Forelimb muscle (tissue), 1 donor: ENCODE measurements at regions not wholly inside any gene's neighbourhood (a gene's known extent, or its start where the extent isn't known, plus 50 kb on each side); places are given as distances from the start of the nearest gene placed in this dataset.
"Not testable (repeated sequence)": the region's sequence is repeated elsewhere in the genome, so short reads cannot be mapped to it uniquely, and the experiment has no call there.

Experiments
- DNase-seq: peaks from one replicate; pipeline ENCODE4 v3.0.0-alpha.2; 2013; ENCODE audit warnings: low read depth

DNA sequence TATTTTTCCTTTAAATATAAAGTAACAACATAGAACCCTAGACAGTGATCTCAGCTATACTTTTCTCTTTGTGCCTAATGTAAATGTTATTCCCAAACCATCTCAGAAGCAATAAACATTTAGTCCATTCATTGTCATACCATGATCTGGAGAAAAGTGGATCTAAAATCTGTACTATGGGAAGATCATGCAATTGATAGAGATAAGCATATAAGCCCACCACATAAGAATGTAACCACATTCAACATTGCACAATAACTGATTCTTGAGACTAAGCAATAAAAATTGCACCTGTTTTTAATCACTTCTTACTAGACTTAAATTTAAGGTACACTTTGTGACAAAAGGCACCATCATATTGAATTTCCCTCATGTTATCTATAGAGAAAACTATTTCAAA lies 1403.0 kb upstream of the C9orf72 start:
- no peak for DNase-seq

DNA sequence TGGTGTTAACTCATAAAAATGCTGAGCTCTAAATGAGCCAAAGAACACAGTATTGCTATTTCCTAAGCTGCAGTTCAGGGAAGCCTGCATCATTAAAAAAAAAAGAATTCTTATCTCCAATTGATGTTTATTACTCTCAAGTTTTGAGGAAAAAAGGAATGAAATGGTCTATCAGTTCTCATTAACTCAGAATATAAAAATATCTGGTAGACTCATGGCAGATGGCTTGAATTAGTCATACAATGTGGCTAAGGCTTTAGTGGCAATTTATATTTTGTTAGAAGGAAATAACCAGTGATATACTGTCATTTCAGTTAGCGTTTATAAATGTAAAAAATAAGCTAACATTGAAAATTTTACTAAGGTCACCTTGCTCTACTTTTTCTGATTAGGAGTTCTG lies 1403.4 kb upstream of the C9orf72 start:
- DNase-seq, result no peak

DNA sequence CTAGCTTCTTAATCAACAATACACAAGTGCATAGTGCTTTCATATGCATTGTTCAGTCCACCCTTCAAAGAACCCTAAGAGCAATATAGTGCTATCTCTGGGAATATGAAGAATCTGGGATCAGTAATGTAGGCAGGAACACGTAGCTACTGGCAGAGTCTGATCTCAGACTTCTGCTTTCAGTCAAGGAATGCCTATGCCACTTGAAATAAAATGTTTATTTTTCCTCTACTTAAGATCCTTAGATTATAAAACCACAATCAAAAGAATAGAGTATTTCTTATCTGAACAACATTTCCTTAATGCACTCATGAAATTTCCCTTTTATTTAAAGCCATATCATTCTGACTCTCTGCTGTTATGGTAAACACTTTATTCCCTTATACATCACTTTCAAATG lies 1407.8 kb upstream of the C9orf72 start:
- no peak for DNase-seq

DNA sequence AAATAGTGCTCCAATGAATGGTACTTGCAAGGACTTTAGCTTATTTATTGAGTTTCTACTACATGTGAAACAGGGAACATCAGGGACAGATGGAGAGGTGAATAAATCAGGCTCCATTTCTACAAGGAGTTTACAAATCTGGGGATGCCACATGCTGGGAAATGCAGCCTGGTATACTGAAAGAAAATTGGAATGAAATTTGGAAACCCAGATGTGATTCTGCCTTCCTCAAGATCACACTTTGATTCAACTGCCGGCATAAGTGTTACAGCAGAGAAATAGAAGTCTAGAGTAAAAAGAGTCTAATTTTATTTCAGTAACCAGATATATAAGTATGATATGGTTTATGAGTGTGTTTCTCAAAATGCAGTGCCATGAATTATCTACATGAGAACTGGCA lies 1408.4 kb upstream of the C9orf72 start:
- DNase-seq, result no peak

DNA sequence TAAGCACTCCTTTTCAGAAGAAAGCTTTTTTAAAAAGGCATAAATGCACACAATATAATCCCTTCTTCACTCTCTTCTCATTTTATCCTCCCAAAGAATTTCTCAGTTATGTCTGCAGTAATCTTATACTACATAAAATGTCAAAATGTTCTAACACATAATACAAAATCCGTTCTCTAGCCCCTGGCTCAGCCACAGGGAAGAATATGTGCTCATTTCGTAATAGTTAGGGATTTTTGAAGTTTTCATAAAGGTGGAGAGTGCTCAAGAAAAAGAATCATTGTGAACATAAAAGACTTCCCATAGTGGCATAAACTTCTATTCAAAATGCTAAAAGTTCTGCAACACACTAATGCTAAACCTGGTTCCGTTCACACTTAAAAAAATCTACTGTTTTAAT lies 1410.7 kb upstream of the C9orf72 start:
- DNase-seq, result no peak

DNA sequence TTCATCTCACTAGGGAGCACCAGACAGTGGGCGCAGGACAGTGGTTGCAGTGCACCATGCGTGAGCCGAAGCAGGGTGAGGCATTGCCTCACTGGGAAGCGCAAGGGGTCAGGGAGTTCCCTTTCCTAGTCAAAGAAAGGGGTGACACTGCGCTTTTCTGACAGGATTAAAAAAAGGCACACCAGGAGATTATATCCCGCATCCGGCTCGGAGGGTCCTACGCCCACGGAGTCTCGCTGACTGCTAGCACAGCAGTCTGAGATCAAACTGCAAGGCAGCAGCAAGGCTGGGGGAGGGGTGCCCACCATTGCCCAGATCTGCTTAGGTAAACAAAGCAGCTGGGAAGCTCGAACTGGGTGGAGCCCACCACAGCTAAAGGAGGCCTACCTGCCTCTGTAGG lies 1416.7 kb upstream of the C9orf72 start:
- not testable (repeated sequence) for DNase-seq

DNA sequence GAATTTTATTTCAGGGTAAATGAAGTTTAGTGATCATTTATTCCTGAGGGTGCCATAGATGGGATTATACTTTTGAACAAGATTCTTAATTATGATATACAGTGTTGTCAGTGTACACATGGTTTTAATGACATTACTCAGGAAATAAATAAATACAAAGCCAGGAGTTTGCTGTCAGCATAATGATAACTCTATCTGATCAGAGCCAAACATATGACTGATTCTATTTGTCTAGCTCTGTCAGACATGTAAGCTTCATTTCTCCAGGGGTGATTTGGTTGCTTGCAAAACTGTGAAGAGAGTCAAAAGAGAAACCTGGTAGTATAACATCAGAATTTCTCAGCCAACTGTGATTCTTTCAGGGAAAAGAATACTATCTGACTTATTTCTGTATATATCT lies 1425.8 kb upstream of the C9orf72 start:
- no peak for DNase-seq

DNA sequence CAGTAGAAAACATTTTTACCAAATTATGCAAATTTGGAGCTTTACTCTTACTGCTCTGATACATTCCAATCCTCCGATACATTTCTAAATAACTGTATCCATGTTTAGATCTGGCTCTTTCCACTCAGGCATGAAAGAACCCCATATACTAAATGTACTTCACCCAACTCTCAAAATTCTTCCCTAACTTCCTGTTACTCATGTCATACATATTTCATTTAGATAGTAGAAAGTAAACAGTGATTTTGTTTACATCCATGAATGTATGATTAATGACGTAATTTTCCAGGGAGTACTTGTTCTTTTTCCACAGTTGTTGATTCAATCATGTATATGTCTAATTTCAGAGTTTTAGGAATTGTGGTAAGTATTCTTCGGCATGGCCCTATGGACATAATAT lies 1426.5 kb upstream of the C9orf72 start:
- no peak for DNase-seq

DNA sequence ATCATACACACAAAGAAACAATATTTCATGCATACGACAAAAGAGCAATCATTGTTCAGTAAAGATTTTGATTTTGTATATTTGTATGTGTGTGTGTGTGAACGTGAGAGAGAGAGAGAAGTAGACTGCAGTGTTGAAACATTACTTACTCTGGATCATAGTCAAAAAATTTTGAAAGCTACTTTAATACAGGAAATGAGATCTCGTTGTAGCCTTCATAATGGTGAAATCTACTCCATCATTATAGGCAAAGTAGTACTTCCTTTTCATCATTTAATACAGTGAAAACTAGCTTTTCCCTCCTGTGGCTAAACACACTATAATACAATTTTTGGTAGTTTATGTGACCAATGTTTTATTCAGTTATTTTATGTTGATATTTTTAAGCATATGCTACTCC lies 1427.7 kb upstream of the C9orf72 start:
- DNase-seq, result no peak

DNA sequence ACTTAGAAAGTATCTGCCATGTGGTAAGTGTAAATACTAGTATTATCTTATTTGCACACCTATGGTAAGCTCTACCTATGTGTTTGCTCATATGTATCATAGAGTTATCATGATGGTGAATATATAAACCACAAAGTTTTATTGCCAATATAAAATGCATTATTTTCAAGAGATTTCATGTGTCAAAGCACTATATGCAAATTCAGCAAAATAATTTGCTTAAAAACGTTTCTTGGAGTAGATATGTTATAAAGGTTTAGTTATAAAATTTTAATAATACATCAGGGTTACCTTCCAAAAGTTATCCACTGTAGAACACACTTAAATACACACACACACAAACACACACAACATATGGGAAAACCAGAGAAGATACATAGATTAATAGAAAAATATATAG lies 1431.7 kb upstream of the C9orf72 start:
- no peak for DNase-seq

DNA sequence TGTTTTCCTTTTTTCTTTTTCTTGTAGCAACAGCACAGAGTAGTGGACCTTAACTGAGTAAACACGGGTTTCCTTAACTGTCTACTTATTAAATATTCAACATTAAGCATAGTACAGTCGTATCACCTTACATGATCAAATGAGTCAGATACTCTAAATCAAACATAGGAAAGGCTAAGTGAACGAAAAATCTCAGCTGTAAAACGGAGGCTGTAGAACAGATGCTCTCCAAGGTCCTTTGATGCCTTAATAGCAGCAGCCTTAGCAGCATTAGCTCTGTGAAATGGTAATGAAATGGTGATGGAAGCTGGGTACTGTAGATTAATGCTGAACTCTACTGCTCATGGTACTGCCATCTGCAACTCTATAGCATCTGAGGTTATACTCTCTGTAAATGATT lies 1433.3 kb upstream of the C9orf72 start:
- no peak for DNase-seq

DNA sequence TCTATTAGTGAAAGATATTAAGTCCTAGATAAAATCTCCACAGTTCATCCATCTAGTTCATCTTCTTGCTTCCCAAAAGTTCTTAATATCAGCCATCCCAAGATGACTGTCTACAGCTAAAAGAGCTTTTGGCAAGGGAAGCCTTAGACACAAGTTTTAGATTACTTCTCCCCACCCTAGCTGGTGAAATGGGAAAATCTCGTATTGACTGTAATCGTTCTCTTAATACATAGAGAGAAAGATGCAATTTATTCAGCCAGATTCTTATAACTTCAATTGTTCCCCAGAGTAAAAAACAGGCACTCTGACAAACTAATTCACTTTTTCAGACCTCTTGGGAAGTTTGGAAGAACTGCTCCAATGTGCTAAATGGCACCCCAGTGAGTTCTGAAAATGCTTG lies 1439.6 kb upstream of the C9orf72 start:
- no peak for DNase-seq

DNA sequence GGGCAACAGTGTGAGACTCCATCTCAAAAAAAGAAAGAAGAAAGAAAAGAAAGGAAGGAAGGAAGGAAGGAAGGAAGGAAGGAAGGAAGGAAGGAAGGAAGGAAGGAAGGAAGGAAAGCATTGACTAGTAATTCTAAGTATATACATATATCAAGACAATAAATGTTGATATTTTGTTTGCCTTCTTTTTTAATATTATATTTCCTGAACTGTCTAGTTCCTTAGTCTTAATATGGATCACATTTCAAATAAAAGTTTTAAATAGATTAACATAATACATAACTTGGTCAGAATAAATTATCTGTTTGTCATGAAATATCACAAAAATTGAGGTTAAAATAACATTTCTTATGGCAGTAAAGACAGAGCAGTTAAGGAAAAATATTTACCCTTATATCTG lies 1448.4 kb upstream of the C9orf72 start:
- no peak for DNase-seq

DNA sequence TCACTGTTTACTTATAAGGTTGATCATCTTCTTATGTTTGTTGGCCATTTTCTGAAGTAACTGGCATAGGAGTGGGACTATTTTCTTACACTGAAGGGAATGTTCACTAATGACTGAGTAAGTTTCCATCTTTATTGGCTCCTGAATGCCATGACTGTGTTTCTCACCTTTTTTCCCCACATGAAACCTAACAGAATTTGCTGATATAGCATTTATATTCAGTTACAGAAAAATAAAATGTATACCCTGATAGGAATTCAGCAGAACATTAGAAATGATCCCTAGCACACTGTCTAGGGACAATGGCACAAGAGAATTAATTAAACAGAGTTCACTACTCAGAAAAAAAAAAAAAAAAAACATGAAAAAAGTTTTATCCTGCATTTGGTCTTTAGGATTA lies 1465.1 kb upstream of the C9orf72 start:
- DNase-seq, result no peak

DNA sequence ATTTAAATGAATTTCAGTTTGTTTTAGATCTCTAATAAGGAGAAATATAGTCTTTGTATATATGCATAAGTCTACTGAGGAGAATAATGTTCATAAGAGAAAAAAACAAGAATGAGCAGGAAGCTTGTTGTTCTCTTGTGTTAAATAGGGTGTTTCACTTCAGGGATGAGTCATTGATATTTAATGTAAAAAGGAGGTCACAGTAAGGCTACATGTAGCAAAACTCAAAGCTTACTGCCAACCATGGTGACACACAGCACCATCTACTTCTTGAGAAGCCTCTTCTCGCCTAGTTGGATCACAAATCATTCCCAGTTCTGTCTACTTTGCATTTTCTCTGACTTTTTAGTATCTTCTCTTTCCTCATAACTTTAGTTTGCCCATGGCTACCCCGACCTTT lies 1466.0 kb upstream of the C9orf72 start:
- DNase-seq, result no peak

DNA sequence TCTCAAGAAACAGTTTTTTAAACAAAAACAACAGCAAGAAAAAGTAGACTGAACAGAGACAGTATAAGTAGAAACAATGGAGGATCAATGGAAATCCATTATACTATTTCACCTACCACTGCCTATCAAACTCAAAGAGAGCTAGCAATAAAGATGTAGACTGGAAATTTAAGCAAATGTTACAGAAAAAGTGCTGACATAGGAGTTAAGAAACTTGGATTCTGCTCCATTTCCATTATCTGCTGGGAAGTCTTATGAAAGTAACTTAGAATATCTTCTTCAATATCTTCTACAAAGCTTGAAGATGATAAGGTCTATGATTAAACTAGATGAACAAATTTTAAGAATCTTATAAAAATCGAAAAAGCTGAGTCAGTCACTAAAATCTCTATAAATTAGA lies 1469.8 kb upstream of the C9orf72 start:
- no peak for DNase-seq

DNA sequence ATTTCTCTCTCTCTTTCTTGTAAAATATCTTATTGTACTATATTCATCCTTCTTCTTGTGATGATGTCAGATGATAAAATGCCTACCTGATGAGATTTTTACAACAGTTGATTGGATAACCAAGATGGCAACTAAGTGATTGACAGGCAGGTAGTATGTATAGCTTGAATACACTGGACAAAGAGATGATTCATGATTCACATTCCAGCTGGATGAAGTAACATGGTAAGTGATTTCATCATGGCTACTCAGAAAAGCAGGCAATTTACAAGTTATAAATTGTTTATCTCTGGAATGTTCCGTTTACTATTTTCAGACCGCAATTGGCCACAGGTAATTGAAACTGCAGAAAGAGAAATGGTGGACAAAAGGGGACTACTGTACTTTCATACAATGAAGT lies 1471.7 kb upstream of the C9orf72 start:
- DNase-seq, result no peak

DNA sequence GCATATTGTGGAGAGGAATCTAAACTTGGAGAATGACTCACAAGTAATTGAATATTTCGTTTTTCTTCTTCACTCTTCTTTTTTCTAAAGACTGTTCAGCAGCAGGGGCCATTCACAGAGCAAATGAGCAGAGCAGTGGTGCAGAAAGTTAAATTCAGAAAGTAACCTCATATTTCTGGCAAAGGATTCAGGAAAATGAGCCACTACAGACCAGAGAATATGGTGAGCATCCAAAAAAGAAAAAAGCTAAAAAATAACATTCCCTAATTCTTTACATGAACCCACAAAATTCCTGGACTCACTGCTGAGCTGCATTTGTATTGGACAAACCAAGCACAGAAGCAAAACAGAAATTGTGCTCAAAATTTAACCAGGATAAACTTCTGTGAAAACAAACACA lies 1486.8 kb upstream of the C9orf72 start:
- no peak for DNase-seq

DNA sequence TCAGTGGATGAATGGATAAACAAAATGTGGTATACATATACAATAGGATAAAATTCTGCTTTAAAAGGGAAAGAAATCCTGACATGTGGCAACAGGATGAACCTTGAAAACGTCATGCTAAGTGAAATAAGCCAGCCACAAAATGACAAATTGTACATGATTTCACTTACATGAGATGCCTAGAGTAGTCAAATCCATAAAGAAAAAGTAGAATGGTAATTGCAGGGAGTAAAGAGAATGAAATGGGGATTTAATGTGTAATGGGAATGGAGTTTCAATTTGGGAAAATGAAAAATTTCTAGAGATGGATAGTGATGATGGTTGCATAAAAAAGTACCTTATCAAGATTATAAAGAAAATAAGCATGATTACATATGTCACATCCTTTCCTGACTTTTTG lies 1489.2 kb upstream of the C9orf72 start:
- no peak for DNase-seq

DNA sequence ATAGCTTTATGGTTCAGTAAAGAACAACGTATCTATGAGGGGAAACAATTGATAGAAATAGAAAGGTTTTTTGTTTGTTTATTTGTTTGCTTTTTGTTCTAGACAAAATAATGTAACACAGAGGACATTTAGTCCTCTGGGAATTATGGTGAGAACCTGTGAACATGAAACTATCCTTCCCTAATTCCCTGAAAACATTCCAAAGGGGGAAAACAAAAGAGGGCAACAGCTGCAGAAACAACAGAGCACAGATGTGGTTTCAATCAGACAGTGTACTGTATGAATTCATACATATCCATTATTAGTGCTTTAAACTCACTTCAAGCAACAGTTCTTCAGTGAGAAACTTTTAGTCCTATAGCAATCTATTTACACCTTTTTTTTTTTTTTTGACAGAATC lies 1489.8 kb upstream of the C9orf72 start:
- no peak for DNase-seq

DNA sequence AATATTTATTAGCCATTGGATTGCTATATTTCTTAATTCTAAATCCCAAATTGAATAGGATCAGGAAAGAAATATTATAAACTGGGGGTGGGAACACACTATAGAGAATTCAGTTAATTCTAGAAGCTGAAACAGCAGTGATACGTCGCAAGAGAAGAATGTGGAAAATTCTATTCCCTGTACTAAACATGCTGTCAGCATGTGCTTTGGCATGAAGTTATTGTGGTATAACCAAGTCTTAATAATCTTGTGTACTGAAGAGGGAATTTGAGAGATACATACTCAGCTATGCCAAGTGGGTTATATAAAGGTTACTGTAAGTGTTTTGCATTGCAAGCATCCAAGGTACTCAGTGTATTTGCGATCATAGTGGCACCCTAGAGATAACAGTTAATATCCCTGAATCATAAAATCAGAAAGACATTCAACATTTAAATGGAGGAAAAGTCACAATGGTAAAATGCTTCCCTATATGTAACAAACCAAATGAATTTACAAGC lies 1492.9 kb upstream of the C9orf72 start:
- DNase-seq, result no peak

DNA sequence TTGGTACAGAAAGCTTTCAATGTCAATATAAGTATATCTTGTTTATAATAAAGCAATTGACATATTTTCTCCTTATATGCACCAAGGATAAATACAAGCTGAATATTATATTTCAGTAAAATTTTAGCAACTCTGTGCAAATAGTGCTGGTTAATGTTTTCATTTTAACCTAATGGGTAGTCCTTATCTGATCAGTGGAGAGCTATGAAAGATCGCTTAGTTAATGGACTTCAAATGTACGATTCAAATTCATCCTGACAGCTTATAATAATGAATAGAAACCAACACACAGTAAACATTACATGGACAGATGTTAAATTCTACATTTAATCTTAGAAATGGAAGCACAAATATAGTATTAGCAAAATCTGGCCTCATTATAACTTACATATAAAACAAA lies 1495.2 kb upstream of the C9orf72 start:
- no peak for DNase-seq

DNA sequence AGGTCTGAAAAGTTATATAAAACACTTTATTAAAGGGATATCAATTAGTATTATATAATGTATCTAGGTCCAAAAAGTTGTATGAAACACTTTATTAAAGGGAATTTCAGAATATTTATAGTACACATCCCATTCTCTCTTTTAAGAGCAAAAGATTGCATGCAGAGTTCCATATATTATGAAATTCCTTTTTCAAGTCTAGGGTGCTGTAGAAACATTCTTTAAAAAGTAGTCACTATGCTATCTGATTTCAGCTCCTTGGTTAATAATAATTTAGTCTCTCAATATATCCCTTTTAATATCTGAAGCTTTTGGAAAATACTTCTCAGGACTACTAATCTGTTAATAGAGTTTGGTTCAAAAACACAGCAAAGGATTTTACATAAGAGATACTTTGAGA lies 1496.1 kb upstream of the C9orf72 start:
- DNase-seq, result no peak

DNA sequence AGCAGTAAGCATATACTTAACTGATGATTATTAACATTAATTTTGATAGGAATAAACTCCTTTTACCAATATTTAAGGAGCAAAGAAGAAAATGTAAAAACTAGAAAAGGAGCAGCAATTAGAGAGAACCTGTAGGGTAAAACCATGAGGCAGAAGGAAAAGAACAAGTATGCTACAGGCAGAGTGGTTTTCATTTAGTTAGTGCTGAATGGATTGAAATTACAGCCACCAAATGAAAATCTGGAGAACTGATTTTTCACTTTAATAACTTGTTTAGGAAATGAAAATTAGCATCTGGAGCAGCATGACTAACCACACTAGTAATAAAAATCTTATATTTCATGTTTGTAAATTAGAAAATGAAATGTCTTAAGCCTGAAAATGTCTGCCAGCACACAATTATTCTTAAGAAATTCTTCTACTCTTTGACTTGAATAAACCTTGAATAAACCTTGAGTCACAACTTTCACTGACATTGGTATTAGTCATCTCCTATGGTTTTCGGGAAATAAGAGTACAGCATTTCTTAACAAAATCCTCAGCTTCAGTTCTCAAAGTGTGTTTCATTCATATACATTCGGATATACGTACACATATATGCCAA lies 1504.9 kb upstream of the C9orf72 start:
- no peak for DNase-seq

DNA sequence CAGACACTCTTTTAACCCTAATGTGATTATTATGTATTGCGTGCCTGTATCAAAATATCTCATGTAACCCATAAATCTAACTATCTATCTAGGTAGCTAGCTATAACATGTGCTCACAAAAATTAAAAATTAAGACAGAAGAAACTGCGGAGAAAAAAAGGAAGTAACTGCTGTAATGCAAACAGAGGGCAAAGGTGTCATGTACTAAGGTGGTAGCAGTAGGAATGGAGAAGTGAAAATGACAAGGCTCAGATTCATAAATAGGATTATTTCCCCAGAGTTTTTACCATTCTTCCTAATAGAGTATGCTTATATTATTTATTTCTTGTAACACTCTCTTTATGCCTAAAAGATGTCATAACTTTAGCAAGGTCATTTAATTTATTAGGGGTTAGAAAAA lies 1527.5 kb upstream of the C9orf72 start:
- DNase-seq, result no peak
